ENCODE measurements at regions not wholly inside any gene's neighbourhood (a gene's known extent, or its start where the extent isn't known, plus 50 kb on each side); places are given as distances from the start of the nearest gene placed in this dataset.
"Not testable (repeated sequence)": the region's sequence is repeated elsewhere in the genome, so short reads cannot be mapped to it uniquely, and the experiment has no call there.

DNA sequence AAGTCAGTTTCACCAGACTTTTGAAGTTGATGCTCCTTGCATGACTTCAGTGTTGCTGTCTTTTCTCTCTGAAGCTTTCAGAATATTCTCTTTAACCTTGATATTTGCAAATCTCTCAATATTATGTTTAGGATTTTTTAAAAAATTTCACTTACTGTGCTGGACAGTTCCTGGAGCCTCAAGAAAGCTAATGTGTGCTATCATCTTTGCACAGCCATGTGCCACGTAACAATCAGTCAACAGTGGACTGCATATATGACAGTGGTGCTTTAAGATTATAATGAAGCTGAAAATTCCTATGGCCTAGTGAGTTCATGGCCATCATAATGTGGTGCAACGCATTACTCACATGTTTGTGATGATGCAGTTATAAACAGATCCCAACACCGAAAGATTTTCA, 59.1 kb upstream of the OGFRL1 start:
- no peak overlapping the region for H2BK120ac ChIP-seq (ENCODE audit: low read depth, low read length, poor library complexity, severe bottlenecking)
- TF ChIP-seq, protein P1, sequence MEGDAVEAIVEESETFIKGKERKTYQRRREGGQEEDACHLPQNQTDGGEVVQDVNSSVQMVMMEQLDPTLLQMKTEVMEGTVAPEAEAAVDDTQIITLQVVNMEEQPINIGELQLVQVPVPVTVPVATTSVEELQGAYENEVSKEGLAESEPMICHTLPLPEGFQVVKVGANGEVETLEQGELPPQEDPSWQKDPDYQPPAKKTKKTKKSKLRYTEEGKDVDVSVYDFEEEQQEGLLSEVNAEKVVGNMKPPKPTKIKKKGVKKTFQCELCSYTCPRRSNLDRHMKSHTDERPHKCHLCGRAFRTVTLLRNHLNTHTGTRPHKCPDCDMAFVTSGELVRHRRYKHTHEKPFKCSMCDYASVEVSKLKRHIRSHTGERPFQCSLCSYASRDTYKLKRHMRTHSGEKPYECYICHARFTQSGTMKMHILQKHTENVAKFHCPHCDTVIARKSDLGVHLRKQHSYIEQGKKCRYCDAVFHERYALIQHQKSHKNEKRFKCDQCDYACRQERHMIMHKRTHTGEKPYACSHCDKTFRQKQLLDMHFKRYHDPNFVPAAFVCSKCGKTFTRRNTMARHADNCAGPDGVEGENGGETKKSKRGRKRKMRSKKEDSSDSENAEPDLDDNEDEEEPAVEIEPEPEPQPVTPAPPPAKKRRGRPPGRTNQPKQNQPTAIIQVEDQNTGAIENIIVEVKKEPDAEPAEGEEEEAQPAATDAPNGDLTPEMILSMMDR (conservative IDR thresholded peaks at IDR 0.05): no peak
- no peak overlapping the region for H3K14ac ChIP-seq (ENCODE audit: insufficient read depth, low read length)
- no peak overlapping the region for H2BK20ac ChIP-seq (ENCODE audit: low read depth, low read length, poor library complexity, severe bottlenecking)
- no peaks in the 10 kb centered on the region for H3K23me2 ChIP-seq (ENCODE audit: insufficient read length, low read depth, low read length, poor library complexity, severe bottlenecking)
- H3K27me3 Mint-ChIP-seq (ENCODE audit: low read depth): no peaks in the 10 kb centered on the region
- no peaks in the 10 kb centered on the region for H3K79me2 ChIP-seq (ENCODE audit: insufficient read depth, low read length)
- H4K5ac ChIP-seq (ENCODE audit: insufficient read length, low read depth, low read length): no peak overlapping the region
- H3K18ac ChIP-seq (ENCODE audit: insufficient read length, low read depth, low read length): no peak overlapping the region
- H3K56ac ChIP-seq (ENCODE audit: insufficient read length, low read depth, low read length): no peak overlapping the region
- no peak overlapping the region for H2AFZ ChIP-seq (ENCODE audit: low read length)
- H3K27me3 ChIP-seq (ENCODE audit: insufficient read depth, low read length): no peaks in the 10 kb centered on the region
- no peak overlapping the region for H2AK5ac ChIP-seq (ENCODE audit: insufficient read length, low read length)
- no peak overlapping the region for H3K4me3 Mint-ChIP-seq
- H4K8ac ChIP-seq (replicated peaks; ENCODE audit: insufficient read length, low read depth, low read length): no peak overlapping the region
- H3K4me1 Mint-ChIP-seq: no peaks in the 10 kb centered on the region
- no CpG with 5 or more reads among the region's 3 CpGs for WGBS (ENCODE audit: extremely low coverage, insufficient read length, low lambda C conversion rate)
- no peak overlapping the region for H3T11ph ChIP-seq (ENCODE audit: low read length)
- H3K23ac ChIP-seq (ENCODE audit: insufficient read length, low read depth, low read length): no peak overlapping the region
- no peak overlapping the region for H3K9ac ChIP-seq (ENCODE audit: extremely low read depth, insufficient read length, low read length)
- no peak for DNase-seq
- no peak overlapping the region for H2BK15ac ChIP-seq (ENCODE audit: low read depth, low read length)
- H3K79me1 ChIP-seq (ENCODE audit: insufficient read depth, low read depth, low read length, poor library complexity, severe bottlenecking): no peaks in the 10 kb centered on the region
- no peak overlapping the region for H4K91ac ChIP-seq (ENCODE audit: insufficient read length, low read depth, low read length)
- no peak overlapping the region for H2BK12ac ChIP-seq (ENCODE audit: insufficient read length, low read depth, low read length)
- H3K4me1 ChIP-seq (ENCODE audit: insufficient read depth, low read length): no peaks in the 10 kb centered on the region
- no peaks in the 10 kb centered on the region for H3K9me3 Mint-ChIP-seq
- no peaks in the 10 kb centered on the region for H4K20me1 ChIP-seq (ENCODE audit: control insufficient read depth, insufficient read depth, insufficient read length)
- no peak overlapping the region for H2BK5ac ChIP-seq (ENCODE audit: insufficient read length, low read length)
- H3K4ac ChIP-seq (ENCODE audit: low read depth, low read length): no peak overlapping the region
- H3K27ac Mint-ChIP-seq: no peak overlapping the region
- H3K4me2 ChIP-seq (ENCODE audit: insufficient read depth, insufficient read length, low read length): no peak overlapping the region
- no peaks in the 10 kb centered on the region; a peak in 1 of 7 replicates for H3K36me3 Mint-ChIP-seq (ENCODE audit: insufficient read depth in 1 of 3, low read depth in 3 of 3)
- no peak overlapping the region for H3K27ac ChIP-seq (ENCODE audit: insufficient read length, low read depth, low read length)
- no peaks in the 10 kb centered on the region for H3K9me3 ChIP-seq (ENCODE audit: control insufficient read depth, low read depth, low read length)

DNA sequence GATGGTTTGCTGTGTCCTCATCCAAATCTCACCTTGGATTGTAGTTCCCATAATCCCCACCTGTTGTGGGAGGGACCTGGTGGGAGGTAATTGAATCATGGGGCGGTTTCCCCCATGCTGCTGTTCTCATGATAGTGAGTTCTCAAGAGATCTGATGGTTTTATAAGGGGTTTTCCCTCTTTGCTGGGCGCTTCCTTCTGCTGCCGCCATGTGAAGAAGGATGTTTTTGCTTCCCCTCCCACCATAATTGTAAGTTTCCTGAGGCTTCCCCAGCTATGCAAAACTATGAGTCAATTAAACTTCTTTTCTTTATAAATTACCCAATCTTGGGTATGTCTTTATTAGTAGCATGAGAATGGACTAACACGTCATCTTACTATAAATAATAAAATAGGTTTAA, 55.7 kb upstream of the OGFRL1 start:
- not testable (repeated sequence) for H3K9me3 ChIP-seq (ENCODE audit: control insufficient read depth, low read depth, low read length); H3K27me3 ChIP-seq (ENCODE audit: insufficient read depth, low read length); H2BK20ac ChIP-seq (ENCODE audit: low read depth, low read length, poor library complexity, severe bottlenecking); H3K27ac Mint-ChIP-seq; H3K27ac ChIP-seq (ENCODE audit: insufficient read length, low read depth, low read length); DNase-seq; H4K8ac ChIP-seq (replicated peaks; ENCODE audit: insufficient read length, low read depth, low read length); H3K56ac ChIP-seq (ENCODE audit: insufficient read length, low read depth, low read length); H3K4me2 ChIP-seq (ENCODE audit: insufficient read depth, insufficient read length, low read length); H3K79me2 ChIP-seq (ENCODE audit: insufficient read depth, low read length); H2BK12ac ChIP-seq (ENCODE audit: insufficient read length, low read depth, low read length); H3K18ac ChIP-seq (ENCODE audit: insufficient read length, low read depth, low read length); H3K4me1 ChIP-seq (ENCODE audit: insufficient read depth, low read length); H3K4ac ChIP-seq (ENCODE audit: low read depth, low read length); H3K36me3 Mint-ChIP-seq (ENCODE audit: insufficient read depth in 1 of 3, low read depth in 3 of 3); H3K27me3 Mint-ChIP-seq (ENCODE audit: low read depth); H4K20me1 ChIP-seq (ENCODE audit: control insufficient read depth, insufficient read depth, insufficient read length); H3K23ac ChIP-seq (ENCODE audit: insufficient read length, low read depth, low read length); H2AFZ ChIP-seq (ENCODE audit: low read length); H3K4me3 Mint-ChIP-seq; H3K9me3 Mint-ChIP-seq; H3K9ac ChIP-seq (ENCODE audit: extremely low read depth, insufficient read length, low read length); H4K5ac ChIP-seq (ENCODE audit: insufficient read length, low read depth, low read length); H3K4me1 Mint-ChIP-seq; H4K91ac ChIP-seq (ENCODE audit: insufficient read length, low read depth, low read length); H2BK120ac ChIP-seq (ENCODE audit: low read depth, low read length, poor library complexity, severe bottlenecking); H3K14ac ChIP-seq (ENCODE audit: insufficient read depth, low read length); H3T11ph ChIP-seq (ENCODE audit: low read length); H3K23me2 ChIP-seq (ENCODE audit: insufficient read length, low read depth, low read length, poor library complexity, severe bottlenecking); H2AK5ac ChIP-seq (ENCODE audit: insufficient read length, low read length); H2BK5ac ChIP-seq (ENCODE audit: insufficient read length, low read length); H2BK15ac ChIP-seq (ENCODE audit: low read depth, low read length); H3K79me1 ChIP-seq (ENCODE audit: insufficient read depth, low read depth, low read length, poor library complexity, severe bottlenecking)
- no CpG with 5 or more reads among the region's 4 CpGs for WGBS (ENCODE audit: extremely low coverage, insufficient read length, low lambda C conversion rate)
